HEK293 (cell line): ENCODE measurements at regions not wholly inside any gene's neighbourhood (a gene's known extent, or its start where the extent isn't known, plus 50 kb on each side); places are given as distances from the start of the nearest gene placed in this dataset.

Source experiments
- CTCF ChIA-PET: fragments of 350-600 bp; formaldehyde crosslinking; extraction: SDS; loops from one replicate; lab custom pipeline; 2021; ENCODE audit warnings: antibody characterized with exemption; lab: Yijun Ruan, JAX
- POLR2A ChIA-PET: fragments of 300-600 bp; formaldehyde crosslinking; extraction: SDS; loops from one replicate; lab custom pipeline; 2020; ENCODE audit warnings: antibody characterized with exemption, inconsistent platforms; lab: Yijun Ruan, JAX
- H3K27ac ChIP-seq: fragments of 200-500 bp; sonication (Bioruptor generic); 2 replicates; pipeline ENCODE4 v1.5.1; 2014; ENCODE audit warnings: low read depth, low read length, control low read depth, inconsistent platforms; ENCODE audit errors: extremely low read depth
- H3K36me3 ChIP-seq, 2 experiments: fragments of 200-500 bp in 1 of 2; sonication (Bioruptor generic) in 1 of 2; 1 replicate in 1 of 2; 2 replicates in 1 of 2; pipeline ENCODE4 v1.5.1; 2014 to 2017; ENCODE audit warnings: inconsistent platforms in 2 of 2, low read length in 2 of 2; ENCODE audit not compliant: control insufficient read depth in 2 of 2, insufficient read depth in 1 of 2
- H3K4me1 ChIP-seq: fragments of 200-500 bp; sonication (Bioruptor generic); 2 replicates; pipeline ENCODE4 v1.5.1; 2014; ENCODE audit warnings: mild to moderate bottlenecking, low read length, inconsistent platforms; ENCODE audit not compliant: control insufficient read depth, insufficient read depth
- H3K4me3 ChIP-seq: 2 replicates; pipeline ENCODE4 v1.5.1; 2011; ENCODE audit warnings: low read depth, mild to moderate bottlenecking, control low read depth, low read length, moderate library complexity
- H3K9me3 ChIP-seq: fragments of 200-500 bp; sonication (Bioruptor generic); 2 replicates; pipeline ENCODE4 v1.5.1; 2014; ENCODE audit warnings: low read depth, low read length, inconsistent platforms; ENCODE audit not compliant: control insufficient read depth, insufficient read depth
- EGR2 ChIP-seq: fragments of 450-650 bp; formaldehyde crosslinking; IDR thresholded peaks from 2 replicates; pipeline ENCODE4 v1.5.1; 2016; ENCODE audit warnings: low read depth, missing biosample characterization, missing genetic modification characterization
- SALL2 ChIP-seq: fragments of 450-650 bp; formaldehyde crosslinking; IDR thresholded peaks from 2 replicates; pipeline ENCODE4 v1.5.0; 2017; ENCODE audit warnings: missing biosample characterization, mild to moderate bottlenecking, missing genetic modification characterization, borderline replicate concordance
- YY2 ChIP-seq: fragments of 450-650 bp; formaldehyde crosslinking; IDR thresholded peaks from 2 replicates; pipeline ENCODE4 v1.5.1; 2016; ENCODE audit warnings: missing biosample characterization, missing genetic modification characterization
- ZNF350 ChIP-seq: fragments of 450-650 bp; formaldehyde crosslinking; IDR thresholded peaks from 2 replicates; pipeline ENCODE4 v1.5.0; 2017; ENCODE audit warnings: missing biosample characterization, mild to moderate bottlenecking, missing genetic modification characterization
- ZNF423 ChIP-seq: fragments of 450-650 bp; formaldehyde crosslinking; IDR thresholded peaks from 2 replicates; pipeline ENCODE4 v1.5.1; 2016; ENCODE audit warnings: missing biosample characterization, missing genetic modification characterization
- ZNF48 ChIP-seq: fragments of 450-650 bp; formaldehyde crosslinking; IDR thresholded peaks from 2 replicates; pipeline ENCODE4 v1.5.1; 2016; ENCODE audit warnings: missing biosample characterization, missing genetic modification characterization
- ZNF792 ChIP-seq: fragments of 450-650 bp; formaldehyde crosslinking; IDR thresholded peaks from 2 replicates; pipeline ENCODE4 v1.5.1; 2016; ENCODE audit warnings: missing biosample characterization, missing genetic modification characterization
- TF ChIP-seq, protein P1 (sequence below): fragments of 450-650 bp; formaldehyde crosslinking; IDR thresholded peaks from 2 replicates; pipeline ENCODE4 v1.5.1; 2017; ENCODE audit warnings: missing biosample characterization, missing genetic modification characterization
- TF ChIP-seq, protein P2 (sequence below): fragments of 450-650 bp; formaldehyde crosslinking; IDR thresholded peaks from 2 replicates; pipeline ENCODE4 v1.5.1; 2016; ENCODE audit warnings: missing biosample characterization, missing genetic modification characterization
- TF ChIP-seq, protein P3 (sequence below): fragments of 450-650 bp; formaldehyde crosslinking; IDR thresholded peaks from 2 replicates; pipeline ENCODE4 v1.5.1; 2016; ENCODE audit warnings: missing biosample characterization, missing genetic modification characterization
- TF ChIP-seq, protein P4 (sequence below): fragments of 450-650 bp; formaldehyde crosslinking; IDR thresholded peaks from 2 replicates; pipeline ENCODE4 v1.5.1; 2016; ENCODE audit warnings: missing biosample characterization, missing genetic modification characterization
- TF ChIP-seq, protein P5 (sequence below): fragments of 450-650 bp; formaldehyde crosslinking; IDR thresholded peaks from 2 replicates; pipeline ENCODE4 v1.5.1; 2017; ENCODE audit warnings: missing biosample characterization, missing genetic modification characterization
- TF ChIP-seq, protein P6 (sequence below): fragments of 450-650 bp; formaldehyde crosslinking; IDR thresholded peaks from 2 replicates; pipeline ENCODE4 v1.5.1; 2016; ENCODE audit warnings: missing biosample characterization, missing genetic modification characterization
- TF ChIP-seq, protein P7 (sequence below): fragments of 450-650 bp; formaldehyde crosslinking; IDR thresholded peaks from 2 replicates; pipeline ENCODE4 v1.5.1; 2017; ENCODE audit warnings: missing biosample characterization, mild to moderate bottlenecking, missing genetic modification characterization, moderate library complexity
- TF ChIP-seq, protein P8 (sequence below): fragments of 450-650 bp; formaldehyde crosslinking; IDR thresholded peaks from 2 replicates; pipeline ENCODE4 v1.5.1; 2016; ENCODE audit warnings: missing biosample characterization, missing genetic modification characterization, low read depth

DNA sequence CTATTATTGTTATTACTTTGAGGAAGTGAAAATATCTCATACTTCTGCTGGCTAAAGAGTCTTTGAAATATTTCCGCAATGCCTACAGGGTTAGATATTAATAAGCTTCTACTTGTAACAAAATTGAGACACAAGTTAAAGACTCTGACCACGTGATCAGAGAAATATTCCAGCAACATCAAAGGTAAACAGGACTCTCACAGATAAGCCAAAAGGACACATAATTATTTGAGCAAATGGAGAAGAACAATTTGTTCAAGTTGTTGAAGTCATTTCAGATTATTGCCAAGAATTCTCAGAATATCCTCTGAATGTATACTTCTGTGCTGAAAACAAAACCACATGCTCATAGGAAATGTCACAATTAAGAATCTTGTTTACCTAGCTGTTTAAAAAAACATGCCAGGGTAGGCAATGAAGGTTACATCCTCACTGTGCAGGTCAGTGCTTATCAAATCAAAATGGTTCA lies 225.8 kb upstream of the ALCAM start (continued):
- TF ChIP-seq, protein P1, sequence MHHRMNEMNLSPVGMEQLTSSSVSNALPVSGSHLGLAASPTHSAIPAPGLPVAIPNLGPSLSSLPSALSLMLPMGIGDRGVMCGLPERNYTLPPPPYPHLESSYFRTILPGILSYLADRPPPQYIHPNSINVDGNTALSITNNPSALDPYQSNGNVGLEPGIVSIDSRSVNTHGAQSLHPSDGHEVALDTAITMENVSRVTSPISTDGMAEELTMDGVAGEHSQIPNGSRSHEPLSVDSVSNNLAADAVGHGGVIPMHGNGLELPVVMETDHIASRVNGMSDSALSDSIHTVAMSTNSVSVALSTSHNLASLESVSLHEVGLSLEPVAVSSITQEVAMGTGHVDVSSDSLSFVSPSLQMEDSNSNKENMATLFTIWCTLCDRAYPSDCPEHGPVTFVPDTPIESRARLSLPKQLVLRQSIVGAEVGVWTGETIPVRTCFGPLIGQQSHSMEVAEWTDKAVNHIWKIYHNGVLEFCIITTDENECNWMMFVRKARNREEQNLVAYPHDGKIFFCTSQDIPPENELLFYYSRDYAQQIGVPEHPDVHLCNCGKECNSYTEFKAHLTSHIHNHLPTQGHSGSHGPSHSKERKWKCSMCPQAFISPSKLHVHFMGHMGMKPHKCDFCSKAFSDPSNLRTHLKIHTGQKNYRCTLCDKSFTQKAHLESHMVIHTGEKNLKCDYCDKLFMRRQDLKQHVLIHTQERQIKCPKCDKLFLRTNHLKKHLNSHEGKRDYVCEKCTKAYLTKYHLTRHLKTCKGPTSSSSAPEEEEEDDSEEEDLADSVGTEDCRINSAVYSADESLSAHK (tag by site-specific recombination): no peak
- TF ChIP-seq, protein P2, sequence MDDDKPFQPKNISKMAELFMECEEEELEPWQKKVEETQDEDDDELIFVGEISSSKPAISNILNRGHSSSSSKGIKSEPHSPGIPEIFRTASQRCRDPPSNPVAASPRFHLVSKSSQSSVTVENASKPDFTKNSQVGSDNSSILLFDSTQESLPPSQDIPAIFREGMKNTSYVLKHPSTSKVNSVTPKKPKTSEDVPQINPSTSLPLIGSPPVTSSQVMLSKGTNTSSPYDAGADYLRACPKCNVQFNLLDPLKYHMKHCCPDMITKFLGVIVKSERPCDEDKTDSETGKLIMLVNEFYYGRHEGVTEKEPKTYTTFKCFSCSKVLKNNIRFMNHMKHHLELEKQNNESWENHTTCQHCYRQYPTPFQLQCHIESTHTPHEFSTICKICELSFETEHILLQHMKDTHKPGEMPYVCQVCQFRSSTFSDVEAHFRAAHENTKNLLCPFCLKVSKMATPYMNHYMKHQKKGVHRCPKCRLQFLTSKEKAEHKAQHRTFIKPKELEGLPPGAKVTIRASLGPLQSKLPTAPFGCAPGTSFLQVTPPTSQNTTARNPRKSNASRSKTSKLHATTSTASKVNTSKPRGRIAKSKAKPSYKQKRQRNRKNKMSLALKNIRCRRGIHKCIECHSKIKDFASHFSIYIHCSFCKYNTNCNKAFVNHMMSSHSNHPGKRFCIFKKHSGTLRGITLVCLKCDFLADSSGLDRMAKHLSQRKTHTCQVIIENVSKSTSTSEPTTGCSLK: no peak
- TF ChIP-seq SALL2 (tag by site-specific recombination): no peak

DNA sequence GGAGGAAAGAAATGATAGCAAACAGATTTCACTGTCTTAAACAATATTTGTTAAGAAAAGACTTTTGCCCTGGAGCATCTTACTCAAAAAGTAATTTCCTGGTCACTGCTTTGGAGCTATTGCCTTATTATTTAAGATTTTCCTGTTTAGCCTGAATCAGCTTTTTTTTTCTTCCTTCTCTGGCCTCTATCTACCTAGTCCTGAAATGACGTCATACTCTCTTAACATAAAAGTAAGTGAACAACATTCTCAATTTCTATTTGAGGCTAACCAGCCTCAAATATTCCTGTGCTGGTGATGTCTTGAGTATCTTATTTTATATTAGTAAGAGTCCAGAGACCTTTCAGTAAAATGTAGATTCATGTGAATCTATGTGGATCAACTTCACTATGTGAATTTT lies 221.9 kb upstream of the ALCAM start:
- ChIA-PET POLR2A (no interaction called here), CTCF (no interaction called here)
- H3K4me1 ChIP-seq: no peaks in the 10 kb centered on the region

DNA sequence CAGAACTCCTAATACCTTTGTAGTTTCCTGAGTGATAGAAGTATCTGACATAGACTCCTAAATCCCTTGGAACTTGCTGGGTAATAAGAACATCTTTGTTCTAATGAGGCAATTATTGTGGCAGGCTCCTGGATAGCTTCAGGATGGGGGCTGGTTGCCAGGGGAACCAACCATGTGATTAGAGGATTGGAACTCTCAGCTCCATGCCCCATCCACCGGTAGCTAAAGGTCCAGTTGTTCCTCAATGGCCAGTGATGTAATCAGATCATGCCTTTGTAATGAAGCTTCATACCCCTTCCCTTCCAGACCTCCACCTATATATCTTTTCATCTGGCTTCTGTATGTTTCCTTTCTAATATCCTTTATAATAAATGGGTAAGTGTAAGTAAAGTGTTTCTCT lies 221.2 kb upstream of the ALCAM start:
- TF ChIP-seq ZNF792 (tag by site-specific recombination): no peak
- TF ChIP-seq, protein P3, sequence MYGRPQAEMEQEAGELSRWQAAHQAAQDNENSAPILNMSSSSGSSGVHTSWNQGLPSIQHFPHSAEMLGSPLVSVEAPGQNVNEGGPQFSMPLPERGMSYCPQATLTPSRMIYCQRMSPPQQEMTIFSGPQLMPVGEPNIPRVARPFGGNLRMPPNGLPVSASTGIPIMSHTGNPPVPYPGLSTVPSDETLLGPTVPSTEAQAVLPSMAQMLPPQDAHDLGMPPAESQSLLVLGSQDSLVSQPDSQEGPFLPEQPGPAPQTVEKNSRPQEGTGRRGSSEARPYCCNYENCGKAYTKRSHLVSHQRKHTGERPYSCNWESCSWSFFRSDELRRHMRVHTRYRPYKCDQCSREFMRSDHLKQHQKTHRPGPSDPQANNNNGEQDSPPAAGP: no peak
- TF ChIP-seq, protein P4, sequence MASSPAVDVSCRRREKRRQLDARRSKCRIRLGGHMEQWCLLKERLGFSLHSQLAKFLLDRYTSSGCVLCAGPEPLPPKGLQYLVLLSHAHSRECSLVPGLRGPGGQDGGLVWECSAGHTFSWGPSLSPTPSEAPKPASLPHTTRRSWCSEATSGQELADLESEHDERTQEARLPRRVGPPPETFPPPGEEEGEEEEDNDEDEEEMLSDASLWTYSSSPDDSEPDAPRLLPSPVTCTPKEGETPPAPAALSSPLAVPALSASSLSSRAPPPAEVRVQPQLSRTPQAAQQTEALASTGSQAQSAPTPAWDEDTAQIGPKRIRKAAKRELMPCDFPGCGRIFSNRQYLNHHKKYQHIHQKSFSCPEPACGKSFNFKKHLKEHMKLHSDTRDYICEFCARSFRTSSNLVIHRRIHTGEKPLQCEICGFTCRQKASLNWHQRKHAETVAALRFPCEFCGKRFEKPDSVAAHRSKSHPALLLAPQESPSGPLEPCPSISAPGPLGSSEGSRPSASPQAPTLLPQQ (tag by site-specific recombination): no peak
- no peak for TF ChIP-seq ZNF423 (tag by site-specific recombination)
- TF ChIP-seq, protein P5, sequence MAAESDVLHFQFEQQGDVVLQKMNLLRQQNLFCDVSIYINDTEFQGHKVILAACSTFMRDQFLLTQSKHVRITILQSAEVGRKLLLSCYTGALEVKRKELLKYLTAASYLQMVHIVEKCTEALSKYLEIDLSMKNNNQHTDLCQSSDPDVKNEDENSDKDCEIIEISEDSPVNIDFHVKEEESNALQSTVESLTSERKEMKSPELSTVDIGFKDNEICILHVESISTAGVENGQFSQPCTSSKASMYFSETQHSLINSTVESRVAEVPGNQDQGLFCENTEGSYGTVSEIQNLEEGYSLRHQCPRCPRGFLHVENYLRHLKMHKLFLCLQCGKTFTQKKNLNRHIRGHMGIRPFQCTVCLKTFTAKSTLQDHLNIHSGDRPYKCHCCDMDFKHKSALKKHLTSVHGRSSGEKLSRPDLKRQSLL: no peak
- TF ChIP-seq, protein P6, sequence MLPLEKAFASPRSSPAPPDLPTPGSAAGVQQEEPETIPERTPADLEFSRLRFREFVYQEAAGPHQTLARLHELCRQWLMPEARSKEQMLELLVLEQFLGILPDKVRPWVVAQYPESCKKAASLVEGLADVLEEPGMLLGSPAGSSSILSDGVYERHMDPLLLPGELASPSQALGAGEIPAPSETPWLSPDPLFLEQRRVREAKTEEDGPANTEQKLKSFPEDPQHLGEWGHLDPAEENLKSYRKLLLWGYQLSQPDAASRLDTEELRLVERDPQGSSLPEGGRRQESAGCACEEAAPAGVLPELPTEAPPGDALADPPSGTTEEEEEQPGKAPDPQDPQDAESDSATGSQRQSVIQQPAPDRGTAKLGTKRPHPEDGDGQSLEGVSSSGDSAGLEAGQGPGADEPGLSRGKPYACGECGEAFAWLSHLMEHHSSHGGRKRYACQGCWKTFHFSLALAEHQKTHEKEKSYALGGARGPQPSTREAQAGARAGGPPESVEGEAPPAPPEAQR (tag by site-specific recombination): no peak
- no peak for TF ChIP-seq ZNF48
- TF ChIP-seq, protein P7, sequence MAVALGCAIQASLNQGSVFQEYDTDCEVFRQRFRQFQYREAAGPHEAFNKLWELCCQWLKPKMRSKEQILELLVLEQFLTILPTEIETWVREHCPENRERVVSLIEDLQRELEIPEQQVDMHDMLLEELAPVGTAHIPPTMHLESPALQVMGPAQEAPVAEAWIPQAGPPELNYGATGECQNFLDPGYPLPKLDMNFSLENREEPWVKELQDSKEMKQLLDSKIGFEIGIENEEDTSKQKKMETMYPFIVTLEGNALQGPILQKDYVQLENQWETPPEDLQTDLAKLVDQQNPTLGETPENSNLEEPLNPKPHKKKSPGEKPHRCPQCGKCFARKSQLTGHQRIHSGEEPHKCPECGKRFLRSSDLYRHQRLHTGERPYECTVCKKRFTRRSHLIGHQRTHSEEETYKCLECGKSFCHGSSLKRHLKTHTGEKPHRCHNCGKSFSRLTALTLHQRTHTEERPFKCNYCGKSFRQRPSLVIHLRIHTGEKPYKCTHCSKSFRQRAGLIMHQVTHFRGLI (tag by site-specific recombination): no peak
- no peak for TF ChIP-seq EGR2 (tag by site-specific recombination)
- TF ChIP-seq YY2: no peak
- TF ChIP-seq, all 188 proteins: peak for 0
- Histone ChIP-seq H3K36me3 (no peaks in the 10 kb centered on the region), H3K9me3 (no peaks in the 10 kb centered on the region), H3K4me3 (no peak overlapping the region), H3K4me1 (no peaks in the 10 kb centered on the region), H3K27ac (no peak overlapping the region)
- CTCF ChIA-PET: no interaction called here
- POLR2A ChIA-PET: no interaction called here

More for the DNA sequence above, 221.9 kb upstream of the ALCAM start:
- Histone ChIP-seq H3K27ac (no peak overlapping the region), H3K9me3 (no peaks in the 10 kb centered on the region), H3K36me3 (no peaks in the 10 kb centered on the region), H3K4me3 (no peak overlapping the region)
- TF ChIP-seq, protein P8, sequence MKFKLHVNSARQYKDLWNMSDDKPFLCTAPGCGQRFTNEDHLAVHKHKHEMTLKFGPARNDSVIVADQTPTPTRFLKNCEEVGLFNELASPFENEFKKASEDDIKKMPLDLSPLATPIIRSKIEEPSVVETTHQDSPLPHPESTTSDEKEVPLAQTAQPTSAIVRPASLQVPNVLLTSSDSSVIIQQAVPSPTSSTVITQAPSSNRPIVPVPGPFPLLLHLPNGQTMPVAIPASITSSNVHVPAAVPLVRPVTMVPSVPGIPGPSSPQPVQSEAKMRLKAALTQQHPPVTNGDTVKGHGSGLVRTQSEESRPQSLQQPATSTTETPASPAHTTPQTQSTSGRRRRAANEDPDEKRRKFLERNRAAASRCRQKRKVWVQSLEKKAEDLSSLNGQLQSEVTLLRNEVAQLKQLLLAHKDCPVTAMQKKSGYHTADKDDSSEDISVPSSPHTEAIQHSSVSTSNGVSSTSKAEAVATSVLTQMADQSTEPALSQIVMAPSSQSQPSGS: peak; percentile 62
- TF ChIP-seq ZNF350 (tag by site-specific recombination) (no peak), EGR2 (tag by site-specific recombination) (no peak)
